ENCODE measurements at regions not wholly inside any gene's neighbourhood (a gene's known extent, or its start where the extent isn't known, plus 50 kb on each side); places are given as distances from the start of the nearest gene placed in this dataset.

GRCh38 chr6:34630040-34630439 is 66.5 kb downstream of the ILRUN start:
- TF ChIP-seq, protein P1, sequence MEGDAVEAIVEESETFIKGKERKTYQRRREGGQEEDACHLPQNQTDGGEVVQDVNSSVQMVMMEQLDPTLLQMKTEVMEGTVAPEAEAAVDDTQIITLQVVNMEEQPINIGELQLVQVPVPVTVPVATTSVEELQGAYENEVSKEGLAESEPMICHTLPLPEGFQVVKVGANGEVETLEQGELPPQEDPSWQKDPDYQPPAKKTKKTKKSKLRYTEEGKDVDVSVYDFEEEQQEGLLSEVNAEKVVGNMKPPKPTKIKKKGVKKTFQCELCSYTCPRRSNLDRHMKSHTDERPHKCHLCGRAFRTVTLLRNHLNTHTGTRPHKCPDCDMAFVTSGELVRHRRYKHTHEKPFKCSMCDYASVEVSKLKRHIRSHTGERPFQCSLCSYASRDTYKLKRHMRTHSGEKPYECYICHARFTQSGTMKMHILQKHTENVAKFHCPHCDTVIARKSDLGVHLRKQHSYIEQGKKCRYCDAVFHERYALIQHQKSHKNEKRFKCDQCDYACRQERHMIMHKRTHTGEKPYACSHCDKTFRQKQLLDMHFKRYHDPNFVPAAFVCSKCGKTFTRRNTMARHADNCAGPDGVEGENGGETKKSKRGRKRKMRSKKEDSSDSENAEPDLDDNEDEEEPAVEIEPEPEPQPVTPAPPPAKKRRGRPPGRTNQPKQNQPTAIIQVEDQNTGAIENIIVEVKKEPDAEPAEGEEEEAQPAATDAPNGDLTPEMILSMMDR (IDR thresholded peaks at IDR 0.05) = no peak
- TF ChIP-seq EZH2 (IDR thresholded peaks at IDR 0.05) (no peak), EZH2phosphoT487 (IDR thresholded peaks at IDR 0.05) (no peak)

All from neural progenitor cell (in vitro differentiated cells).